SU-DHL-6 (cell line): ENCODE measurements at regions not wholly inside any gene's neighbourhood (a gene's known extent, or its start where the extent isn't known, plus 50 kb on each side); places are given as distances from the start of the nearest gene placed in this dataset.

Source experiments
- H2AFZ ChIP-seq: fragments of 200-600 bp; sonication (generic); 2 replicates; pipeline ENCODE4 v1.6.1; 2014; ENCODE audit warnings: low read depth, mild to moderate bottlenecking, moderate library complexity, mixed read lengths, antibody characterized with exemption, low read length; ENCODE audit not compliant: severe bottlenecking
- H3F3A ChIP-seq: fragments of 200-600 bp; shearing (Covaris generic); 2 replicates; pipeline ENCODE4 v1.6.0; 2016; ENCODE audit warnings: antibody characterized with exemption, mild to moderate bottlenecking; ENCODE audit not compliant: insufficient read depth
- H3K27ac ChIP-seq: fragments of 200-600 bp; sonication (generic); 2 replicates; pipeline ENCODE4 v1.5.1; 2016; ENCODE audit warnings: low read depth, mild to moderate bottlenecking, low read length, moderate library complexity, mixed read lengths
- H3K27me3 ChIP-seq: fragments of 200-600 bp; sonication (generic), shearing (Covaris generic); 2 replicates; pipeline ENCODE4 v1.6.0; 2014; ENCODE audit warnings: mild to moderate bottlenecking, low read length
- H3K36me3 ChIP-seq: fragments of 200-600 bp; sonication (generic); 2 replicates; pipeline ENCODE4 v1.6.1; 2014; ENCODE audit warnings: mild to moderate bottlenecking, low read length, mixed read lengths
- H3K4me2 ChIP-seq: fragments of 300-600, 200-600 bp; shearing (Covaris generic), sonication (generic); 2 replicates; pipeline ENCODE4 v1.6.0; 2014; ENCODE audit warnings: low read length, low read depth, mild to moderate bottlenecking; ENCODE audit not compliant: poor library complexity, severe bottlenecking
- H3K4me3 ChIP-seq: fragments of 200-600 bp; sonication (generic); 2 replicates; pipeline ENCODE4 v1.5.1; 2014; ENCODE audit warnings: antibody characterized with exemption, low read length, mild to moderate bottlenecking, mixed read lengths; ENCODE audit not compliant: insufficient read depth, poor library complexity, severe bottlenecking
- H3K79me2 ChIP-seq: fragments of 200-600 bp; sonication (generic); 2 replicates; pipeline ENCODE4 v1.6.1; 2014; ENCODE audit warnings: mild to moderate bottlenecking, low read length, moderate library complexity; ENCODE audit not compliant: insufficient read depth
- H3K9ac ChIP-seq: fragments of 200-600 bp; sonication (generic); 2 replicates; pipeline ENCODE4 v1.7.0; 2014; ENCODE audit warnings: mild to moderate bottlenecking, low read length
- H3K9me2 ChIP-seq: fragments of 200-600 bp; sonication (generic); replicated peaks from 2 replicates; pipeline ENCODE4 v1.6.1; 2014; ENCODE audit warnings: low read length; ENCODE audit not compliant: insufficient read depth
- H3K9me3 ChIP-seq: fragments of 200-600 bp; sonication (generic); 2 replicates; pipeline ENCODE4 v1.6.1; 2014; ENCODE audit warnings: low read length, mixed read lengths; ENCODE audit not compliant: insufficient read depth
- H4K20me1 ChIP-seq: fragments of 200-600 bp; sonication (generic); 2 replicates; pipeline ENCODE4 v1.6.1; 2014; ENCODE audit warnings: low read depth, mild to moderate bottlenecking, antibody characterized with exemption, low read length, moderate library complexity, mixed read lengths
- EZH2phosphoT487 ChIP-seq: fragments of 200-600 bp; sonication (generic), shearing (Covaris generic); conservative IDR thresholded peaks from 2 replicates; pipeline ENCODE4 v1.6.1; 2018; ENCODE audit warnings: mild to moderate bottlenecking, antibody characterized with exemption, low read length, moderate library complexity, mixed read lengths
- TF ChIP-seq, protein P1 (sequence below): fragments of 200-600 bp; sonication (generic); IDR thresholded peaks from one replicate; pipeline ENCODE4 v1.5.1; 2017; ENCODE audit warnings: antibody characterized with exemption, mild to moderate bottlenecking, low read length, moderate library complexity; ENCODE audit not compliant: insufficient read depth, poor library complexity, severe bottlenecking

DNA sequence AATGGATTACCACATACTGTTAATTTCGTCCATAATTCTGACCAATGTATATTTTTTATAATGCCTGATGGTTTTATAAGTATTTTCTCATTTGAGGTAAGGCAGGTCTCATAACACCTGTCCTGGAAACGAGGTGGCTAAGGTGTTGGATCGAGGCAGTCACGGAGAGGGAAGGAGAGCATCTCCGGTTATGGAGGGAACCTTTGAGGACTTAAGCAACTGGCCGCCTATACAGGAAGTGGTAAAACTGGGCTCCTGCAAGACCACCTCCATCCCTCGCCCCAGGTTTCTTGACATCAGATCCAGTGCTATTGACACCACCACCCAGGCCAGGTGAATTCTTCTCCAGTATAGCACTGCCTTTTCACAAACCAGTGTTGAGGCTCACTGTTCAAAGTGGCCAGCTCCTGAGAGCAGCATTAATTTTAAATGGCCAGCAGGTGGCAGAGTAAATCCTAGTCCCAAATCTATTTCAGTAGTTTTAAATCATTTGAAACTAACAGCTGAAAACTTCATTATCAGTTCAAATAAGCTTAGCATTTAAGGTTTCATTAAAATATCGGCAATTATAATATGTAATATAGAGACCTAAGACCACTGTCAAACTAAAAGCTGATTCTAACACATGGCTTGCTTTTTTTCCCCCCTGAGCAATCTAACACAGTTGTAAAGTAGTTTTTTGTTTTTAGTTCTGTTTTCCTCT lies 100.8 kb downstream of the PPM1A start:
- Histone ChIP-seq H3K79me2 (no peaks in the 10 kb centered on the region), H3K9me2 (no peaks in the 10 kb centered on the region), H3K9ac (no peak overlapping the region), H3F3A (no peaks in the 10 kb centered on the region), H3K9me3 (no peaks in the 10 kb centered on the region), H3K36me3 (no peaks in the 10 kb centered on the region), H2AFZ (no peak overlapping the region), H3K4me2 (no peak overlapping the region), H3K27ac (no peak overlapping the region), H3K27me3 (no peaks in the 10 kb centered on the region), H4K20me1 (no peaks in the 10 kb centered on the region), H3K4me3 (no peak overlapping the region)
- TF ChIP-seq EZH2phosphoT487: no peak
- TF ChIP-seq, protein P1, sequence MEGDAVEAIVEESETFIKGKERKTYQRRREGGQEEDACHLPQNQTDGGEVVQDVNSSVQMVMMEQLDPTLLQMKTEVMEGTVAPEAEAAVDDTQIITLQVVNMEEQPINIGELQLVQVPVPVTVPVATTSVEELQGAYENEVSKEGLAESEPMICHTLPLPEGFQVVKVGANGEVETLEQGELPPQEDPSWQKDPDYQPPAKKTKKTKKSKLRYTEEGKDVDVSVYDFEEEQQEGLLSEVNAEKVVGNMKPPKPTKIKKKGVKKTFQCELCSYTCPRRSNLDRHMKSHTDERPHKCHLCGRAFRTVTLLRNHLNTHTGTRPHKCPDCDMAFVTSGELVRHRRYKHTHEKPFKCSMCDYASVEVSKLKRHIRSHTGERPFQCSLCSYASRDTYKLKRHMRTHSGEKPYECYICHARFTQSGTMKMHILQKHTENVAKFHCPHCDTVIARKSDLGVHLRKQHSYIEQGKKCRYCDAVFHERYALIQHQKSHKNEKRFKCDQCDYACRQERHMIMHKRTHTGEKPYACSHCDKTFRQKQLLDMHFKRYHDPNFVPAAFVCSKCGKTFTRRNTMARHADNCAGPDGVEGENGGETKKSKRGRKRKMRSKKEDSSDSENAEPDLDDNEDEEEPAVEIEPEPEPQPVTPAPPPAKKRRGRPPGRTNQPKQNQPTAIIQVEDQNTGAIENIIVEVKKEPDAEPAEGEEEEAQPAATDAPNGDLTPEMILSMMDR: peak; percentile 62

DNA sequence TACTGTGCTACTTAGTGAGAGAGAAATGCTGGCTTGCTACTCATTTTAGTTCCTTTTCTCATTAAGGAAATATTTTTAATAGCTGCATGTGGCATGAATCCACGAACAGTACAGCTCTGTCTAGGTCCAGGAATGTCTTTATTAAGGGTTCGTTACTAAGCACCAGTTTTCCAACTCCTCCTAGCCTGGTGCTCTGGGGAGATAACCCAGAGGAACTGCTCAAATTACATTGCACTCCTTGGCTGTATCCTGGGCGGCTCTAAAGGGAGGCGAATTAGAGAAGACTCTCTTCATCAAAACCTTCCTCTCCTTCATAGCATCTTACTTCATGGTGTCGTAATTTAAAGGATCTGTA lies 101.3 kb downstream of the PPM1A start:
- no peak overlapping the region for H3K27ac ChIP-seq
- no peak overlapping the region for H3K9ac ChIP-seq
- no peaks in the 10 kb centered on the region for H3K9me3 ChIP-seq
- no peak overlapping the region for H3K4me2 ChIP-seq
- no peaks in the 10 kb centered on the region for H3F3A ChIP-seq
- no peaks in the 10 kb centered on the region for H3K9me2 ChIP-seq
- no peaks in the 10 kb centered on the region for H3K79me2 ChIP-seq
- no peak overlapping the region for H3K4me3 ChIP-seq
- TF ChIP-seq, protein P1: no peak
- TF ChIP-seq EZH2phosphoT487: no peak
- no peaks in the 10 kb centered on the region for H3K27me3 ChIP-seq
- no peaks in the 10 kb centered on the region for H3K36me3 ChIP-seq
- H4K20me1 ChIP-seq: no peaks in the 10 kb centered on the region
- no peak overlapping the region for H2AFZ ChIP-seq

DNA sequence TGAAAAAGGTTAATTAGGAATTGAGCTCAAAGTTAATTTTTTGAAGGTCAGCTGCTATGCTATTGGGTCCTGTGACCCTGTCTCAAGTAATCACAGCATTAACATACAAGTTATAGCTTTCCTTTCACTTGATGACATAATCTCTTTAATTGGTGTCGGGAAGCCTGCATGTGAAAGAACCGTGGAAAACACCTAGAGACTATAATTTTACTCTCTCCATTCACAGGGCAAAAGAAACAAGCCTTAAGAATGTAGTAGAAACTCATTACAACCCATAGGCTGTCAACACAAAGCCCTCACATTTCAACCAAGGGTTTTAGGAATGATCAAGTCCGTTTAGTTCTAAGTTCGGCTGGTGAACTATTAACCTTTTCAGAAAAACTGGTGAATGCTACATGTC lies 104.4 kb downstream of the PPM1A start:
- no peaks in the 10 kb centered on the region for H3K79me2 ChIP-seq
- H2AFZ ChIP-seq: peak overlapping the region; percentile 25
- TF ChIP-seq, protein P1: no peak
- no peak for TF ChIP-seq EZH2phosphoT487

More for the DNA sequence above, 104.4 kb downstream of the PPM1A start:
- no peaks in the 10 kb centered on the region for H3F3A ChIP-seq
- no peaks in the 10 kb centered on the region for H3K9me2 ChIP-seq
- no peaks in the 10 kb centered on the region for H3K9me3 ChIP-seq
- H3K36me3 ChIP-seq: no peaks in the 10 kb centered on the region
- no peak overlapping the region for H3K27ac ChIP-seq
- H4K20me1 ChIP-seq: no peaks in the 10 kb centered on the region
- no peaks in the 10 kb centered on the region for H3K27me3 ChIP-seq
- H3K4me2 ChIP-seq: no peak overlapping the region
- H3K9ac ChIP-seq: no peak overlapping the region
- H3K4me3 ChIP-seq: no peak overlapping the region
